ENCODE measurements at regions not wholly inside any gene's neighbourhood (a gene's known extent, or its start where the extent isn't known, plus 50 kb on each side); places are given as distances from the start of the nearest gene placed in this dataset.
"Not testable (repeated sequence)": the region's sequence is repeated elsewhere in the genome, so short reads cannot be mapped to it uniquely, and the experiment has no call there.

- intact Hi-C loops (cut with DNase I): loop anchor here (10.0 kb wide), 1 partner anchor 54 kb away; the partner anchor contains the start of gene WIPF3
- ATAC-seq (ENCODE audit: poor library complexity); DNase-seq: not testable (repeated sequence)
Measured at GRCh38 chr7:29750373-29750940, 55.9 kb upstream of the WIPF3 start.

- ATAC-seq (ENCODE audit: poor library complexity); DNase-seq: not testable (repeated sequence)
- intact Hi-C loops (cut with DNase I): loop anchor here (10.0 kb wide), 1 partner anchor 54 kb away; the partner anchor contains the start of gene WIPF3
Measured at GRCh38 chr7:29751012-29751411, 55.3 kb upstream of the WIPF3 start.

GRCh38 chr7:29754874-29755490 is 51.3 kb upstream of the WIPF3 start:
- ATAC-seq (ENCODE audit: poor library complexity): no peak
- no peak for DNase-seq
- intact Hi-C loops (cut with DNase I): loop anchor here (10.0 kb wide), 1 partner anchor 50 kb away; the partner anchor contains the start of gene WIPF3

Small RNAs in the stretch of these regions (microRNA-seq; reads per million reads assigned to microRNA genes)
- 1.9 reads per million for gene MIR550A3

All from Right ventricle myocardium superior (tissue), 1 donor.